ENCODE measurements at regions not wholly inside any gene's neighbourhood (a gene's known extent, or its start where the extent isn't known, plus 50 kb on each side); places are given as distances from the start of the nearest gene placed in this dataset.
A peak's percentile ranks its signal among the peaks of the same experiment; 100 is the strongest.

- no peak for DNase-seq (ENCODE audit: low read depth in 2 of 2)
Measured at GRCh38 chr2:236971131-236971821, 114.4 kb upstream of the COPS8 start.

- no peak for DNase-seq (ENCODE audit: low read depth in 2 of 2)
Measured at GRCh38 chr2:236971919-236972381, 113.7 kb upstream of the COPS8 start.

GRCh38 chr2:236972491-236973342 lies 113.0 kb upstream of the COPS8 start:
- DNase-seq (ENCODE audit: low read depth in 2 of 2): peak; percentile 89 to 90

GRCh38 chr2:236973343-236973980 lies 112.2 kb upstream of the COPS8 start:
- no peak for DNase-seq (ENCODE audit: low read depth in 2 of 2)

- no peak for DNase-seq (ENCODE audit: low read depth in 2 of 2)
Measured at GRCh38 chr2:236974148-236974547, 111.5 kb upstream of the COPS8 start.

- no peak for DNase-seq (ENCODE audit: low read depth in 2 of 2)
Measured at GRCh38 chr2:236974752-236975151, 110.9 kb upstream of the COPS8 start.

- DNase-seq (ENCODE audit: low read depth in 2 of 2): no peak
Measured at GRCh38 chr2:236975766-236976165, 109.9 kb upstream of the COPS8 start.

GRCh38 chr2:236976266-236977062 lies 109.2 kb upstream of the COPS8 start:
- no peak for DNase-seq (ENCODE audit: low read depth in 2 of 2)

- no peak for DNase-seq (ENCODE audit: low read depth in 2 of 2)
Measured at GRCh38 chr2:236977063-236977851, 108.4 kb upstream of the COPS8 start.

- DNase-seq (ENCODE audit: low read depth in 2 of 2): no peak
Measured at GRCh38 chr2:236977852-236978398, 107.8 kb upstream of the COPS8 start.

GRCh38 chr2:236979664-236980063 lies 106.0 kb upstream of the COPS8 start:
- DNase-seq (ENCODE audit: low read depth in 2 of 2): no peak

GRCh38 chr2:236980961-236981360 lies 104.7 kb upstream of the COPS8 start:
- DNase-seq (ENCODE audit: low read depth in 2 of 2): no peak

GRCh38 chr2:236981701-236982485 lies 103.8 kb upstream of the COPS8 start:
- no peak for DNase-seq (ENCODE audit: low read depth in 2 of 2)

GRCh38 chr2:236982693-236983455 lies 102.8 kb upstream of the COPS8 start:
- no peak for DNase-seq (ENCODE audit: low read depth in 2 of 2)

- no peak for DNase-seq (ENCODE audit: low read depth in 2 of 2)
Measured at GRCh38 chr2:236984046-236984445, 101.6 kb upstream of the COPS8 start.

GRCh38 chr2:236985761-236986339 lies 99.8 kb upstream of the COPS8 start:
- no peak for DNase-seq (ENCODE audit: low read depth in 2 of 2)

GRCh38 chr2:236986524-236987330 lies 99.0 kb upstream of the COPS8 start:
- DNase-seq (ENCODE audit: low read depth in 2 of 2): no peak

- DNase-seq (ENCODE audit: low read depth in 2 of 2): no peak
Measured at GRCh38 chr2:236988216-236988615, 97.5 kb upstream of the COPS8 start.

All from fibroblast of skin of left quadriceps (primary cell).